Esophagus muscularis mucosa (tissue), 4 donors: ENCODE measurements at regions not wholly inside any gene's neighbourhood (a gene's known extent, or its start where the extent isn't known, plus 50 kb on each side); places are given as distances from the start of the nearest gene placed in this dataset.

Experiments
- DNase-seq: peaks from one replicate; pipeline ENCODE4 v3.0.0-alpha.2; 2017; ENCODE audit errors: extremely low spot score
- H3K27ac ChIP-seq, 4 donors: fragments of 200-600 bp; sonication (generic); replicated peaks in 1 of 4; 1 replicate in 3 of 4; 2 replicates in 1 of 4; pipeline ENCODE4 v1.5.1; 2016 to 2019; ENCODE audit warnings: mild to moderate bottlenecking in 1 of 4
- H3K27me3 ChIP-seq, 4 donors: fragments of 200-600 bp; sonication (generic); one replicate each; pipeline versions ENCODE4 v1.5.1 to v1.6.0; 2016 to 2019
- H3K36me3 ChIP-seq, 4 donors: fragments of 200-600 bp; sonication (generic); one replicate each; pipeline ENCODE4 v1.5.1; 2016 to 2019
- H3K4me1 ChIP-seq, 4 donors: fragments of 200-600 bp; sonication (generic); one replicate each; pipeline ENCODE4 v1.5.1; 2016 to 2019
- H3K4me3 ChIP-seq, 4 donors: fragments of 200-600 bp; sonication (generic); 1 replicate in 2 of 4; 2 replicates in 2 of 4; pipeline ENCODE4 v1.5.1; 2016 to 2019; ENCODE audit warnings: mild to moderate bottlenecking in 4 of 4, moderate library complexity in 1 of 4
- H3K9me3 ChIP-seq, 4 donors: fragments of 200-600 bp; sonication (generic); 1 replicate in 3 of 4; 2 replicates in 1 of 4; pipeline ENCODE4 v1.5.1; 2016 to 2019
- EP300 ChIP-seq: sonication (generic); formaldehyde crosslinking; IDR thresholded peaks from one replicate; pipeline ENCODE4 v1.6.1; 2017; ENCODE audit warnings: antibody characterized with exemption
- POLR2A ChIP-seq: fragments of 450-650 bp; IDR thresholded peaks from one replicate; pipeline ENCODE4 v1.6.1; 2017; ENCODE audit warnings: antibody characterized with exemption, moderate library complexity, mild to moderate bottlenecking, low read depth
- POLR2AphosphoS5 ChIP-seq, 2 donors: sonication (generic); formaldehyde crosslinking; IDR thresholded peaks; one replicate each; pipeline ENCODE4 v1.6.1; 2017; ENCODE audit warnings: antibody characterized with exemption in 2 of 2
- WGBS: methylation state at CpG from one replicate; pipeline ENCODE4 v1.1.5; 2018; 5-methylcytosine and 5-hydroxymethylcytosine counted together
- intact Hi-C: fragments of 100-400 bp; cut with DNase I; formaldehyde crosslinking; loops from one replicate; pipeline ENCODE4 v1.15.1; 2023
- TF ChIP-seq, protein P1 (sequence below), 3 experiments: fragments of 200-600 bp in 2 of 3; fragments of 450-650 bp in 1 of 3; sonication (generic) in 2 of 3; IDR thresholded peaks; one replicate each; pipeline ENCODE4 v1.5.1; 2017 to 2019; ENCODE audit warnings: antibody characterized with exemption in 3 of 3, mild to moderate bottlenecking in 2 of 3, moderate library complexity in 1 of 3

DNA sequence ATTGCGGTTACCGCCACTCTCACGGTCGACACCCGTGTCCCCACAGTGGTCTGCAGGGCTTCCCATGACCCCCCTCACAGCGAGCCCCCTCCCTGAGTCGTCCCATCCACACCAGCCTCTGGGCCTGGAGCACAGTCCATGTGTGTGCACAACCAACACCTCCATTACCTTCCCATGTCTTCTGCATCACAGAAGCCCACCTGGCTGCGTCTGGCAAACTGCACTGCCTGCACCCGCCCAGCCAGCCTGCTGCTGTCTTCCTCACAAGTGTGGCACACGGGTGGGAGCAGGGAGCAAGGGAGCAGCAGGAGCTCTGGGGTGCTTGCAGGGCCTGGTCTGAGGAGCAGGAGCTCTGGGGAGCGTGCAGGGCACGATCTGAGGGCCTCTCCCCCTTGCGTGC, 415.3 kb upstream of the IRX4 start:
- intact Hi-C loops: no loop called here
- Histone ChIP-seq H3K9me3 (no peaks in the 10 kb centered on the region), H3K4me1 (no peaks in the 10 kb centered on the region), H3K27ac (no peak overlapping the region), H3K4me3 (no peak overlapping the region), H3K36me3 (no peaks in the 10 kb centered on the region), H3K27me3 (peaks cover 0 to 33% (median 0%) of the 10 kb centered on the region in 4 donors)
- WGBS: 79% methylated on average over 13 of the region's 13 CpGs
- TF ChIP-seq POLR2AphosphoS5 (IDR thresholded peaks at IDR 0.05): no peak
- TF ChIP-seq, protein P1, sequence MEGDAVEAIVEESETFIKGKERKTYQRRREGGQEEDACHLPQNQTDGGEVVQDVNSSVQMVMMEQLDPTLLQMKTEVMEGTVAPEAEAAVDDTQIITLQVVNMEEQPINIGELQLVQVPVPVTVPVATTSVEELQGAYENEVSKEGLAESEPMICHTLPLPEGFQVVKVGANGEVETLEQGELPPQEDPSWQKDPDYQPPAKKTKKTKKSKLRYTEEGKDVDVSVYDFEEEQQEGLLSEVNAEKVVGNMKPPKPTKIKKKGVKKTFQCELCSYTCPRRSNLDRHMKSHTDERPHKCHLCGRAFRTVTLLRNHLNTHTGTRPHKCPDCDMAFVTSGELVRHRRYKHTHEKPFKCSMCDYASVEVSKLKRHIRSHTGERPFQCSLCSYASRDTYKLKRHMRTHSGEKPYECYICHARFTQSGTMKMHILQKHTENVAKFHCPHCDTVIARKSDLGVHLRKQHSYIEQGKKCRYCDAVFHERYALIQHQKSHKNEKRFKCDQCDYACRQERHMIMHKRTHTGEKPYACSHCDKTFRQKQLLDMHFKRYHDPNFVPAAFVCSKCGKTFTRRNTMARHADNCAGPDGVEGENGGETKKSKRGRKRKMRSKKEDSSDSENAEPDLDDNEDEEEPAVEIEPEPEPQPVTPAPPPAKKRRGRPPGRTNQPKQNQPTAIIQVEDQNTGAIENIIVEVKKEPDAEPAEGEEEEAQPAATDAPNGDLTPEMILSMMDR (IDR thresholded peaks at IDR 0.05): no peak
- TF ChIP-seq POLR2A: no peak
- TF ChIP-seq EP300: no peak
- DNase-seq: no peak

DNA sequence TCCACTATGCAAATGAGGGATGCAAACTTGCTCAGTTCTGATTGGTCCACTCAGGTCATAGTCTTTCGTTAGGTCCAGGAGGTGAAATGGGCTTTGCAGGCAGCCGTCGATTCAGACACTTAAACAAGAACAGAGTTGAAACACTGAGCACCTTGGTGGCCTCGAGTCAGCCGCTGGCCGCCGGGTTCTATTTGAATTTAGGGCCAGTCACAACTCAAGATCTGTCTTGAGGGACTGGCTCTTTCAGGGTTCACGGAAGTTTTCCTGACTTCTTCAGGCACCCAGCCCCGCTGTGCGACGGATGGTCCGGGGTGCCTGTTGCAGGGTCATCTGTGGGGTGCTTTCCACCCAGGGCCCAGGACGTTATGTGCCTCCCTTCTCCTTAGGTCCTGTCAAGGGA, 412.8 kb upstream of the IRX4 start:
- H3K4me3 ChIP-seq: no peak overlapping the region
- TF ChIP-seq POLR2A: no peak
- TF ChIP-seq, protein P1 (IDR thresholded peaks at IDR 0.05): no peak
- TF ChIP-seq POLR2AphosphoS5 (IDR thresholded peaks at IDR 0.05): no peak
- no peak for TF ChIP-seq EP300
- no peaks in the 10 kb centered on the region for H3K36me3 ChIP-seq
- H3K9me3 ChIP-seq: no peaks in the 10 kb centered on the region
- no peaks in the 10 kb centered on the region for H3K4me1 ChIP-seq
- intact Hi-C loops: no loop called here
- H3K27ac ChIP-seq: no peak overlapping the region
- DNase-seq: no peak
- H3K27me3 ChIP-seq: peaks cover 0 to 23% (median 0%) of the 10 kb centered on the region in 4 donors
- 93% methylated on average over 12 of the region's 13 CpGs for WGBS

GRCh38 chr5:2293906-2294305, 411.2 kb upstream of the IRX4 start:
- no peaks in the 10 kb centered on the region for H3K36me3 ChIP-seq
- DNase-seq: no peak
- intact Hi-C loops: no loop called here
- no peak overlapping the region for H3K27ac ChIP-seq
- H3K4me3 ChIP-seq: no peak overlapping the region
- TF ChIP-seq POLR2A (no peak), EP300 (no peak), POLR2AphosphoS5 (IDR thresholded peaks at IDR 0.05) (no peak)
- TF ChIP-seq, protein P1 (IDR thresholded peaks at IDR 0.05): no peak
- peaks cover 0 to 7% (median 0%) of the 10 kb centered on the region in 4 donors for H3K27me3 ChIP-seq
- H3K9me3 ChIP-seq: no peaks in the 10 kb centered on the region
- 77% methylated on average over 9 of the region's 9 CpGs for WGBS
- H3K4me1 ChIP-seq: no peaks in the 10 kb centered on the region

DNA sequence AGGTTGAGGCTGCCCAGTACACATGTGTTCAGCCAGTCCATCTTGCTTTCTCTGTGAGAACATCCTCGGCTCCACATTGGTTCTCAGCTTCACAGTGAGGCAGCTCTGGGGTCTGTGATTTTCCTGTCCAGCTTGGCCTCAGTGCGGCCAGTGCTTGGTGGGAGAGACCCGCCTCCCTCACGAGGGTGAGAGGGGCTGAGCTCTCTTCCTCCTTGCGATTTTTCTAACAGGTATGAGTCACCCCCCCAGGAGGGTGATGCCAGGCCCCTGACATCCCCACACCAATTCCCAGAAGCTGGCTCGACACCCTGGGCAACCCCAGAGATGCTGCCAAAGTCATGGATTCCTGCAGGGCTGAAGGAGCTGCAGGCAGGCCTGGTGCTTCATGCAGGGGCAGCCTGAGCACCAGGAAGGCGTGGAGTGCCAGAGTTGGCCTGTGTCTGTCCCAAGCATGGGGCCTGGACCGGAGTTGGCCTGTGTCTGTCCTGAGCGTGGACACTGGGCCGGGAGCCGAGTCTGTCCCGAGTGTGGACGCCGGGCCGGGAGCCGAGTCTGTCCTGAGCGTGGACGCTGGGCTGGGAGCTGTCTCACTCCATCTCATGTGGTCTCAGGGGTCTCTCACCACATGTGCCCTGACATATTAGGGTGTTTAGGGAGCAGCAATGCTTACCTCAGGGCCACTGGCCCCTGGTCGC, 408.6 kb upstream of the IRX4 start:
- WGBS: 91% methylated on average over 18 of the region's 19 CpGs
- intact Hi-C loops: no loop called here
- Histone ChIP-seq H3K9me3 (no peaks in the 10 kb centered on the region), H3K27me3 (no peaks in the 10 kb centered on the region), H3K4me3 (no peak overlapping the region), H3K4me1 (no peaks in the 10 kb centered on the region), H3K36me3 (no peaks in the 10 kb centered on the region), H3K27ac (no peak overlapping the region)
- no peak for DNase-seq
- TF ChIP-seq POLR2A: no peak
- TF ChIP-seq EP300: no peak
- TF ChIP-seq POLR2AphosphoS5 (IDR thresholded peaks at IDR 0.05): no peak
- TF ChIP-seq, protein P1 (IDR thresholded peaks at IDR 0.05): no peak

GRCh38 chr5:2289380-2289779, 406.7 kb upstream of the IRX4 start:
- Histone ChIP-seq H3K27me3 (no peaks in the 10 kb centered on the region), H3K27ac (no peak overlapping the region), H3K36me3 (no peaks in the 10 kb centered on the region), H3K9me3 (no peaks in the 10 kb centered on the region), H3K4me3 (no peak overlapping the region), H3K4me1 (no peaks in the 10 kb centered on the region)
- intact Hi-C loops: no loop called here
- TF ChIP-seq POLR2AphosphoS5 (IDR thresholded peaks at IDR 0.05) (no peak), EP300 (no peak), POLR2A (no peak)
- TF ChIP-seq, protein P1 (IDR thresholded peaks at IDR 0.05): no peak
- no peak for DNase-seq
- WGBS: 90% methylated on average over 8 of the region's 8 CpGs
